Uterus (tissue), 3 donors: ENCODE measurements at regions not wholly inside any gene's neighbourhood (a gene's known extent, or its start where the extent isn't known, plus 50 kb on each side); places are given as distances from the start of the nearest gene placed in this dataset.

Experiments
- DNase-seq, 2 donors: peaks; one replicate each; pipeline ENCODE4 v3.0.0-alpha.2; 2019 to 2020
- H3K27ac ChIP-seq, 2 donors: fragments of 200-600 bp; sonication (generic); 1 replicate in 1 of 2; 2 replicates in 1 of 2; pipeline ENCODE4 v1.5.1; 2016 to 2018
- H3K27me3 ChIP-seq, 2 donors: fragments of 200-600 bp; sonication (generic); one replicate each; pipeline ENCODE4 v1.5.1; 2018 to 2019; ENCODE audit warnings: control low read depth in 1 of 2
- H3K36me3 ChIP-seq, 2 donors: fragments of 200-600 bp; sonication (generic); one replicate each; pipeline ENCODE4 v1.5.1; 2019; ENCODE audit warnings: control low read depth in 1 of 2
- H3K4me1 ChIP-seq, 2 donors: fragments of 200-600 bp; sonication (generic); one replicate each; pipeline ENCODE4 v1.5.1; 2018 to 2019; ENCODE audit warnings: control low read depth in 1 of 2
- H3K4me3 ChIP-seq, 2 donors: fragments of 200-600 bp; sonication (generic); 1 replicate in 1 of 2; 2 replicates in 1 of 2; pipeline ENCODE4 v1.5.1; 2018 to 2019; ENCODE audit warnings: mild to moderate bottlenecking in 1 of 2
- H3K9me3 ChIP-seq, 2 donors: fragments of 200-600 bp; sonication (generic); one replicate each; pipeline ENCODE4 v1.5.1; 2019; ENCODE audit warnings: control low read depth in 1 of 2
- POLR2A ChIP-seq, 2 donors: fragments of 450-650 bp; IDR thresholded peaks; one replicate each; pipeline ENCODE4 v1.6.1; 2016; ENCODE audit warnings: antibody characterized with exemption in 2 of 2, mild to moderate bottlenecking in 1 of 2, moderate library complexity in 1 of 2
- intact Hi-C: fragments of 100-400 bp; cut with DNase I; formaldehyde crosslinking; loops from one replicate; pipeline ENCODE4 v1.15.1; 2023; ENCODE audit warnings: low total_unique reads
- TF ChIP-seq, protein P1 (sequence below), 4 experiments: fragments of 200-600 bp in 2 of 4; fragments of 450-650 bp in 2 of 4; sonication (generic) in 2 of 4; IDR thresholded peaks; one replicate each; pipeline ENCODE4 v1.5.1; 2016 to 2019; ENCODE audit warnings: antibody characterized with exemption in 4 of 4, mild to moderate bottlenecking in 2 of 4, moderate library complexity in 1 of 4
- donor health status: DM: yes; HTN: yes; CAD: no.

- no peak for TF ChIP-seq POLR2A (IDR thresholded peaks at IDR 0.05)
- TF ChIP-seq, protein P1, sequence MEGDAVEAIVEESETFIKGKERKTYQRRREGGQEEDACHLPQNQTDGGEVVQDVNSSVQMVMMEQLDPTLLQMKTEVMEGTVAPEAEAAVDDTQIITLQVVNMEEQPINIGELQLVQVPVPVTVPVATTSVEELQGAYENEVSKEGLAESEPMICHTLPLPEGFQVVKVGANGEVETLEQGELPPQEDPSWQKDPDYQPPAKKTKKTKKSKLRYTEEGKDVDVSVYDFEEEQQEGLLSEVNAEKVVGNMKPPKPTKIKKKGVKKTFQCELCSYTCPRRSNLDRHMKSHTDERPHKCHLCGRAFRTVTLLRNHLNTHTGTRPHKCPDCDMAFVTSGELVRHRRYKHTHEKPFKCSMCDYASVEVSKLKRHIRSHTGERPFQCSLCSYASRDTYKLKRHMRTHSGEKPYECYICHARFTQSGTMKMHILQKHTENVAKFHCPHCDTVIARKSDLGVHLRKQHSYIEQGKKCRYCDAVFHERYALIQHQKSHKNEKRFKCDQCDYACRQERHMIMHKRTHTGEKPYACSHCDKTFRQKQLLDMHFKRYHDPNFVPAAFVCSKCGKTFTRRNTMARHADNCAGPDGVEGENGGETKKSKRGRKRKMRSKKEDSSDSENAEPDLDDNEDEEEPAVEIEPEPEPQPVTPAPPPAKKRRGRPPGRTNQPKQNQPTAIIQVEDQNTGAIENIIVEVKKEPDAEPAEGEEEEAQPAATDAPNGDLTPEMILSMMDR (IDR thresholded peaks at IDR 0.05) = no peak
- DNase-seq = no peak
- H3K27me3 ChIP-seq = no peaks in the 10 kb centered on the region
- intact Hi-C loops = no loop called here
- H3K36me3 ChIP-seq = no peaks in the 10 kb centered on the region
- H3K27ac ChIP-seq = no peak overlapping the region
- H3K4me3 ChIP-seq = no peak overlapping the region
- no peaks in the 10 kb centered on the region for H3K4me1 ChIP-seq
- H3K9me3 ChIP-seq = no peaks in the 10 kb centered on the region
Measured at GRCh38 chr4:141435446-141436225, 200.7 kb upstream of the IL15 start.

- TF ChIP-seq, protein P1 (IDR thresholded peaks at IDR 0.05) = no peak
- Histone ChIP-seq H3K36me3 (no peaks in the 10 kb centered on the region), H3K4me1 (no peaks in the 10 kb centered on the region), H3K27me3 (no peaks in the 10 kb centered on the region), H3K4me3 (no peak overlapping the region), H3K9me3 (no peaks in the 10 kb centered on the region), H3K27ac (no peak overlapping the region)
- intact Hi-C loops = no loop called here
- no peak for DNase-seq
Measured at GRCh38 chr4:141439223-141439622, 197.2 kb upstream of the IL15 start.

DNA sequence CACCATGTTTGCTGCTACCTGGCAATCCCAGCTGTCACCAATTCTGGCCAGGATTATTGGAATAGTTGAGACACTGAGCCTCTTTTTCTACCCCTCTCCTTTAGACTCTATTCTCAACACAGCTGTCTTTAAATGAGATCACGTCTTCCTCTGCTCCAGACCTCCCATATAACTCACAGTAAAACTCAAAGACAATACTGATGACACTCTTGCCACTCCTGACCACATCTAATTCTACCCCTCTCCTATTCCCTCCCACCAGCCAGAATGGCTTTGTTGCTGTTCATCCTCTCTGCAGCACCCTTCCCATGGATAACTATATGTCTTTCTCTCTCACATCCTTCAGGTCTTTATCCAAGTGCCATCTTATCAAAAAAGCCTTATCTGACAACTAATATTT lies 188.6 kb upstream of the IL15 start:
- no peak overlapping the region for H3K4me3 ChIP-seq
- H3K27ac ChIP-seq = no peak overlapping the region
- no peak for TF ChIP-seq POLR2A (IDR thresholded peaks at IDR 0.05)
- TF ChIP-seq, protein P1 (IDR thresholded peaks at IDR 0.05) = no peak
- no peaks in the 10 kb centered on the region for H3K9me3 ChIP-seq
- intact Hi-C loops = no loop called here
- H3K4me1 ChIP-seq = no peaks in the 10 kb centered on the region
- H3K36me3 ChIP-seq = no peaks in the 10 kb centered on the region
- DNase-seq = no peak
- no peaks in the 10 kb centered on the region for H3K27me3 ChIP-seq

GRCh38 chr4:141448490-141448889 lies 187.9 kb upstream of the IL15 start:
- TF ChIP-seq, protein P1 (IDR thresholded peaks at IDR 0.05) = no peak
- TF ChIP-seq POLR2A (IDR thresholded peaks at IDR 0.05) = no peak
- intact Hi-C loops = no loop called here
- H3K4me3 ChIP-seq = no peak overlapping the region
- no peak overlapping the region for H3K27ac ChIP-seq
- DNase-seq = no peak
- no peaks in the 10 kb centered on the region for H3K36me3 ChIP-seq
- H3K9me3 ChIP-seq = no peaks in the 10 kb centered on the region
- no peaks in the 10 kb centered on the region for H3K27me3 ChIP-seq
- H3K4me1 ChIP-seq = no peaks in the 10 kb centered on the region

GRCh38 chr4:141449927-141450326 lies 186.5 kb upstream of the IL15 start:
- Histone ChIP-seq H3K36me3 (no peaks in the 10 kb centered on the region), H3K4me3 (no peak overlapping the region)

More at GRCh38 chr4:141449927-141450326, 186.5 kb upstream of the IL15 start:
- H3K27me3 ChIP-seq = no peaks in the 10 kb centered on the region
- no peak overlapping the region for H3K27ac ChIP-seq
- intact Hi-C loops = no loop called here
- no peaks in the 10 kb centered on the region for H3K4me1 ChIP-seq
- no peak for TF ChIP-seq POLR2A (IDR thresholded peaks at IDR 0.05)
- TF ChIP-seq, protein P1 (IDR thresholded peaks at IDR 0.05) = no peak
- DNase-seq = no peak
- no peaks in the 10 kb centered on the region for H3K9me3 ChIP-seq
